Stomach (tissue), 8 donors: ENCODE measurements at regions not wholly inside any gene's neighbourhood (a gene's known extent, or its start where the extent isn't known, plus 50 kb on each side); places are given as distances from the start of the nearest gene placed in this dataset.

Experiments used
- DNase-seq, 2 donors: peaks; one replicate each; pipeline versions ENCODE4 v3.0.0 to v3.0.0-alpha.2; 2013 to 2019
- H3K27ac ChIP-seq, 5 donors: fragments of 200-600 bp in 4 of 5; sonication (generic) in 4 of 5; one replicate each; pipeline ENCODE4 v1.5.1; 2013 to 2019; ENCODE audit warnings: mild to moderate bottlenecking in 1 of 5, moderate library complexity in 1 of 5
- H3K27me3 ChIP-seq, 3 donors: fragments of 200-600 bp; sonication (generic); one replicate each; pipeline ENCODE4 v1.5.1; 2017 to 2019; ENCODE audit warnings: mixed run types in 1 of 3
- H3K36me3 ChIP-seq, 4 donors: fragments of 200-600 bp; sonication (generic); 1 replicate in 3 of 4; 2 replicates in 1 of 4; pipeline ENCODE4 v1.5.1; 2016 to 2019
- H3K4me1 ChIP-seq, 4 donors: fragments of 200-600 bp; sonication (generic); one replicate each; pipeline ENCODE4 v1.5.1; 2016 to 2019
- H3K4me3 ChIP-seq, 4 donors: fragments of 200-600 bp; sonication (generic) in 3 of 4; one replicate each; pipeline ENCODE4 v1.5.1; 2016 to 2019; ENCODE audit warnings: mild to moderate bottlenecking in 1 of 4
- H3K9me3 ChIP-seq, 4 donors: fragments of 200-600 bp; sonication (generic); one replicate each; pipeline ENCODE4 v1.5.1; 2016 to 2019
- EP300 ChIP-seq: sonication (generic); formaldehyde crosslinking; IDR thresholded peaks from one replicate; pipeline ENCODE4 v1.6.1; 2017; ENCODE audit warnings: antibody characterized with exemption
- POLR2A ChIP-seq, 4 donors: fragments of 450-650 bp; IDR thresholded peaks; one replicate each; pipeline ENCODE4 v1.6.1; 2016; ENCODE audit warnings: antibody characterized with exemption in 4 of 4, control low read depth in 2 of 4, mild to moderate bottlenecking in 1 of 4, moderate library complexity in 1 of 4
- POLR2AphosphoS5 ChIP-seq, 3 donors: sonication (generic); formaldehyde crosslinking; IDR thresholded peaks; one replicate each; pipeline ENCODE4 v1.6.1; 2016; ENCODE audit warnings: antibody characterized with exemption in 3 of 3
- WGBS, 5 donors: extraction: QIAGEN DNeasy Blood & Tissue Kit in 3 of 5; methylation state at CpG; one replicate each; pipeline versions ENCODE4 v1.1.5 to v1.1.7; 2013 to 2018; 5-methylcytosine and 5-hydroxymethylcytosine counted together
- intact Hi-C: fragments of 100-400 bp; cut with DNase I; formaldehyde crosslinking; loops from one replicate; pipeline ENCODE4 v1.15.1; 2023; ENCODE audit warnings: low total_unique reads
- TF ChIP-seq, protein P1 (sequence below), 7 experiments: fragments of 450-650 bp in 4 of 7; fragments of 200-600 bp in 3 of 7; sonication (generic) in 3 of 7; IDR thresholded peaks; one replicate each; pipeline ENCODE4 v1.5.1; 2016 to 2019; ENCODE audit warnings: antibody characterized with exemption in 7 of 7, control low read depth in 2 of 7, mild to moderate bottlenecking in 1 of 7
- donor health status: healthy with polysubstance abuse.
- donor health status: Bipolar disorder and iron deficiency.
- donor health status: healthy.

DNA sequence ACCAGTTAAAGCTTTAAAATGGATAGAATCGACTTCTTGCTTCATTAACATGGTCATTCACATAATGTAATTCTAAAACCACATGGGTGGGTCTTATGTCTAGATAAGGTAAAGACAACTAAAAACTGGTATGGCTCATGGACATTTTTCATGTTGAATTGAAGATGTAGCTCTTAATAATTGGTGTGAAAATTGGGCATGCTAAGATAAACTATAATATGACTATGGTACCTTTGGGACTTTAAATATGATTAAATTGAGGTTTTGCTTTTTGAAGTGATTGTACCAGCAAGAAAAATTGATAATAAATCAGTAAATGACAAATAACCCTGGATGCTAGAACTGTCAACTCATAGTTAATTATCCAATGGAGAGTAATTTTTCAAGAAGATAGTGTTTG, 710.7 kb upstream of the PTPRD start:
- no peaks in the 10 kb centered on the region for H3K36me3 ChIP-seq
- no peak for DNase-seq
- no peaks in the 10 kb centered on the region for H3K9me3 ChIP-seq
- 54 to 58% (median 55%) methylated on average over 1 of the region's 1 CpG for WGBS, 5 donors
- no peak overlapping the region for H3K4me3 ChIP-seq
- H3K4me1 ChIP-seq = no peaks in the 10 kb centered on the region
- TF ChIP-seq, protein P1, sequence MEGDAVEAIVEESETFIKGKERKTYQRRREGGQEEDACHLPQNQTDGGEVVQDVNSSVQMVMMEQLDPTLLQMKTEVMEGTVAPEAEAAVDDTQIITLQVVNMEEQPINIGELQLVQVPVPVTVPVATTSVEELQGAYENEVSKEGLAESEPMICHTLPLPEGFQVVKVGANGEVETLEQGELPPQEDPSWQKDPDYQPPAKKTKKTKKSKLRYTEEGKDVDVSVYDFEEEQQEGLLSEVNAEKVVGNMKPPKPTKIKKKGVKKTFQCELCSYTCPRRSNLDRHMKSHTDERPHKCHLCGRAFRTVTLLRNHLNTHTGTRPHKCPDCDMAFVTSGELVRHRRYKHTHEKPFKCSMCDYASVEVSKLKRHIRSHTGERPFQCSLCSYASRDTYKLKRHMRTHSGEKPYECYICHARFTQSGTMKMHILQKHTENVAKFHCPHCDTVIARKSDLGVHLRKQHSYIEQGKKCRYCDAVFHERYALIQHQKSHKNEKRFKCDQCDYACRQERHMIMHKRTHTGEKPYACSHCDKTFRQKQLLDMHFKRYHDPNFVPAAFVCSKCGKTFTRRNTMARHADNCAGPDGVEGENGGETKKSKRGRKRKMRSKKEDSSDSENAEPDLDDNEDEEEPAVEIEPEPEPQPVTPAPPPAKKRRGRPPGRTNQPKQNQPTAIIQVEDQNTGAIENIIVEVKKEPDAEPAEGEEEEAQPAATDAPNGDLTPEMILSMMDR (IDR thresholded peaks at IDR 0.05) = no peak
- TF ChIP-seq EP300 (no peak), POLR2A (IDR thresholded peaks at IDR 0.05) (no peak), POLR2AphosphoS5 (IDR thresholded peaks at IDR 0.05) (no peak)
- no peak overlapping the region for H3K27ac ChIP-seq
- H3K27me3 ChIP-seq = no peaks in the 10 kb centered on the region
- intact Hi-C loops = no loop called here

DNA sequence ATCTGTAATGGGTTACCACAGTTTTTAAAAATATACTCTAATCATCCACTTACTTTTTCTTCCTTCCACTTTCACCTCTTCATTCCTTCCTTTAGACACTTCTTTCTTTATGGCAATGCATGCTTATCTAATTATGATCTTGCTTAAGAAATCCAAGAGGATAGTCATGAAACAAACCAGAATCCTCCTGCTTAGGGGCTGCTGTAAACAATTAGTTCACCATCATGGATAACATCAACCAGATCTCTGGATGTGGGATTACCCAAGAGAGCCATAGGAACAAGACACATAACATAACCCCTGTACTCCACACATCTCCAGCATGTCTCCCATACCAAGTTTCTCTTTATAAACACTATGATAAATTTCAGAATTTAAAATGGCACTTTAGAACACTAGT, 713.4 kb upstream of the PTPRD start:
- intact Hi-C loops = no loop called here
- Histone ChIP-seq H3K4me1 (no peaks in the 10 kb centered on the region), H3K36me3 (no peaks in the 10 kb centered on the region), H3K9me3 (peaks cover 0 to 6% (median 2%) of the 10 kb centered on the region in 4 donors), H3K4me3 (no peak overlapping the region), H3K27ac (no peak overlapping the region), H3K27me3 (no peaks in the 10 kb centered on the region)
- no peak for DNase-seq
- no peak for TF ChIP-seq POLR2AphosphoS5 (IDR thresholded peaks at IDR 0.05)
- TF ChIP-seq EP300 = no peak
- TF ChIP-seq, protein P1 (IDR thresholded peaks at IDR 0.05) = no peak
- TF ChIP-seq POLR2A (IDR thresholded peaks at IDR 0.05) = no peak

DNA sequence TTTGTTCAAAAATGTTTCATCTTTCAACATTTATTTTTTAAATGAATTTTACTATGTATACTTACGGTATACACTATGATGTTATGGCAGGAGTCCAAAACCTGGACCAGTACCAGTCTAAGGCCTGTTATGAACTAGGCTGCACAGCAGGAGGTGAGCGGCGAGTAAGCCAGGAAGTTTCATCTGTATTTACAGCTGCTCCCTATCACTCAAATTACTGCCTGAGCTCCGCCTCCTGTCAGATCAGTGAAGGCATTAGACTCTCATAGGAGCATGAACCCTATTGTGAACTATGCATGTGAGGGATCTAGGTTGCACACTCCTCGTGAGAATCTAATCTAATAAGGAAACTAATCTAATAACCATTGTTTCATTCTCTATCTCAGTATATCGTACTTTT, 715.5 kb upstream of the PTPRD start:
- intact Hi-C loops = no loop called here
- Histone ChIP-seq H3K27me3 (no peaks in the 10 kb centered on the region), H3K4me3 (no peak overlapping the region), H3K9me3 (peaks cover 0 to 6% (median 2%) of the 10 kb centered on the region in 4 donors), H3K27ac (no peak overlapping the region), H3K4me1 (no peaks in the 10 kb centered on the region), H3K36me3 (no peaks in the 10 kb centered on the region)
- DNase-seq = no peak
- TF ChIP-seq POLR2A (IDR thresholded peaks at IDR 0.05) = no peak
- TF ChIP-seq, protein P1 (IDR thresholded peaks at IDR 0.05) = no peak
- TF ChIP-seq POLR2AphosphoS5 (IDR thresholded peaks at IDR 0.05) = no peak
- TF ChIP-seq EP300 = no peak
- 58 to 74% (median 67%) methylated on average over 6 of the region's 6 CpGs for WGBS, 5 donors

DNA sequence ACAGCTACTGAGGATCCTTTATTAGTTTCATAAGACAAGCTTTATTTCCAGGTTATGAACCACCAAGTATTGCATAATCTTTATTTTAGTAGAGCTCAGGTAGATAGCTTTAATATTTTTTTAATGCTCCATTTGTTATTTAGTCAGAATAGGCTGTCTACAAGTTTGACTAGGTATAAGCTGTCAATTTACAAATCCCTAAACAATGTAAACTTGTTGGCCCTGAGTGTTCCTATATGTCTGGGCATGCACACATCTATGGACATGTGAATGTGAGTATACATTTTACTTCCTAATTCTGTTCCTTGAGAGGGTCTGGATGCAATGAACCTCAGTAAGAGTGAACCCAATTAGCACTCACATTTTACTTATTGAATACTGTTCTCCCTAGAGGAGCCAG, 722.2 kb upstream of the PTPRD start:
- Histone ChIP-seq H3K36me3 (no peaks in the 10 kb centered on the region), H3K4me3 (no peak overlapping the region), H3K27me3 (no peaks in the 10 kb centered on the region), H3K9me3 (peaks cover 0 to 6% (median 2%) of the 10 kb centered on the region in 4 donors), H3K4me1 (no peaks in the 10 kb centered on the region), H3K27ac (no peak overlapping the region)
- TF ChIP-seq POLR2A (IDR thresholded peaks at IDR 0.05) (no peak), POLR2AphosphoS5 (IDR thresholded peaks at IDR 0.05) (no peak), EP300 (no peak)
- TF ChIP-seq, protein P1 (IDR thresholded peaks at IDR 0.05) = no peak
- intact Hi-C loops = no loop called here
- no peak for DNase-seq

DNA sequence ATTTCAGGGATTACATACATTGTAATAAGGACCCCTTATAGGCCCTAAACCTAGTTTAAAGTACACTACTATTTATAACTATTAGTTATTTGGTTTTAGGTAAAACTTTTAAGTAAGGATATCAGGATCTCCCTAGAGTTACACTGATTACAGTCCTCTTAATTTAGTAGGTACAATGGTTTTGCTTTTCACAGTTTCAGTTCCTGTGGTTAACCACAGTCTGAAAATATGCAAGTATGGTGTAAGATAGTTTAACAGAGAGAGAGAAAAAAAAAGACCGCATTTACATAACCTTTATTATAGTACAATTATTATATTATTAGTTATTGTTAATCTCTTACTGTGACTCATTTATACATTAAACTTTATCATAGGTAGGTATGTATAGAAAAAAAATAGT, 725.3 kb upstream of the PTPRD start:
- Histone ChIP-seq H3K4me3 (no peak overlapping the region), H3K36me3 (no peaks in the 10 kb centered on the region), H3K27me3 (no peaks in the 10 kb centered on the region), H3K27ac (no peak overlapping the region), H3K9me3 (no peaks in the 10 kb centered on the region), H3K4me1 (no peaks in the 10 kb centered on the region)
- DNase-seq = no peak
- intact Hi-C loops = no loop called here
- 68 to 83% (median 73%) methylated on average over 1 of the region's 1 CpG for WGBS, 5 donors
- TF ChIP-seq POLR2AphosphoS5 (IDR thresholded peaks at IDR 0.05) (no peak), EP300 (no peak), POLR2A (IDR thresholded peaks at IDR 0.05) (no peak)
- TF ChIP-seq, protein P1 (IDR thresholded peaks at IDR 0.05) = no peak
